D721Med (cell line): ENCODE measurements at regions not wholly inside any gene's neighbourhood (a gene's known extent, or its start where the extent isn't known, plus 50 kb on each side); places are given as distances from the start of the nearest gene placed in this dataset.

Source experiments
- DNase-seq: peaks from one replicate; pipeline ENCODE4 v3.0.0; 2011; ENCODE audit warnings: low spot score; ENCODE audit not compliant: insufficient read length
- FAIRE-seq: peaks from 2 replicates; lab custom pipeline; 2011; peaks lifted over from hg19 to GRCh38; lab: Jason Lieb, UNC
- TF ChIP-seq, protein P1 (sequence below): IDR thresholded peaks from 2 replicates; pipeline ENCODE4 v1.5.1; 2012; ENCODE audit warnings: mild to moderate bottlenecking, control low read depth; ENCODE audit not compliant: insufficient read depth; ENCODE audit errors: missing control alignments

DNA sequence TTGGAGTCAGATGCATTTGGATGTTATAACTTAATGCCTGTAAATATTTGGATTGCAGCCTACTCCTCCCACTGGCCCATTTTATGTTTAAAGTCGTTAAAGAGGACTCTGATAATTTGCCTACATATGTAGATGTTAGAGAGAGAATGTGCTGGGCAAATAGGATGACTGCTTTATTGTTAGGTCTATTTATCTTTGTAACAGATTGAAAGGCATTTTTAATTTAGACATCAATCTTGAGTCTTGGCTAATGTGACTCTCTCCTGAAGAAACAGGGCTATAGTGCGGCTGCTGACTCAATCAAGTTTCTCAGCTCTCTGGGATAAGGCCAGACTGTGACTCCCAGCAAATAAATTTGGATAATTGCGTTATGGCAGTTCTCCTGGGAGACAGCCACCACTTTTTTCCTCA lies 1101.4 kb downstream of the CBLN2 start:
- DNase-seq = no peak
- no peak for FAIRE-seq
- TF ChIP-seq, protein P1, sequence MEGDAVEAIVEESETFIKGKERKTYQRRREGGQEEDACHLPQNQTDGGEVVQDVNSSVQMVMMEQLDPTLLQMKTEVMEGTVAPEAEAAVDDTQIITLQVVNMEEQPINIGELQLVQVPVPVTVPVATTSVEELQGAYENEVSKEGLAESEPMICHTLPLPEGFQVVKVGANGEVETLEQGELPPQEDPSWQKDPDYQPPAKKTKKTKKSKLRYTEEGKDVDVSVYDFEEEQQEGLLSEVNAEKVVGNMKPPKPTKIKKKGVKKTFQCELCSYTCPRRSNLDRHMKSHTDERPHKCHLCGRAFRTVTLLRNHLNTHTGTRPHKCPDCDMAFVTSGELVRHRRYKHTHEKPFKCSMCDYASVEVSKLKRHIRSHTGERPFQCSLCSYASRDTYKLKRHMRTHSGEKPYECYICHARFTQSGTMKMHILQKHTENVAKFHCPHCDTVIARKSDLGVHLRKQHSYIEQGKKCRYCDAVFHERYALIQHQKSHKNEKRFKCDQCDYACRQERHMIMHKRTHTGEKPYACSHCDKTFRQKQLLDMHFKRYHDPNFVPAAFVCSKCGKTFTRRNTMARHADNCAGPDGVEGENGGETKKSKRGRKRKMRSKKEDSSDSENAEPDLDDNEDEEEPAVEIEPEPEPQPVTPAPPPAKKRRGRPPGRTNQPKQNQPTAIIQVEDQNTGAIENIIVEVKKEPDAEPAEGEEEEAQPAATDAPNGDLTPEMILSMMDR = no peak

DNA sequence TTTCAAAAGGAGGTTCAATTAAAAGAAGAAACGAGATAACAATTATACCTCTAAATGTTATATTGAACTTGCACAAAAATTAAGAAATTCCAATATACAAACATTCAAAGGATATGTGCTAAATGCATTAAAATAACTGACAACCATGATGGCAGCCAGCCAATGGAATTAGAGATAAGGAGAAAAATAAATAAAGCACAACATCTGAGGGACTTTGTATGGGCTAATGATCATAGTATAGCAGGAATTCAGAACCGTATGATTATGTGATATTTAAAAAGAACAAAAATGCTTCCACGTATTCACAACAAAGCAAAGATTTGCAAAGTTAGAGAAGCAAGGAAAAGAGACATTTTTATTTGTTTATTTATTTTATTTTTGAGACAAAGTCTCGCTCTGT lies 1103.0 kb downstream of the CBLN2 start:
- no peak for DNase-seq
- peak; percentile 86 for FAIRE-seq
- TF ChIP-seq, protein P1 = no peak

DNA sequence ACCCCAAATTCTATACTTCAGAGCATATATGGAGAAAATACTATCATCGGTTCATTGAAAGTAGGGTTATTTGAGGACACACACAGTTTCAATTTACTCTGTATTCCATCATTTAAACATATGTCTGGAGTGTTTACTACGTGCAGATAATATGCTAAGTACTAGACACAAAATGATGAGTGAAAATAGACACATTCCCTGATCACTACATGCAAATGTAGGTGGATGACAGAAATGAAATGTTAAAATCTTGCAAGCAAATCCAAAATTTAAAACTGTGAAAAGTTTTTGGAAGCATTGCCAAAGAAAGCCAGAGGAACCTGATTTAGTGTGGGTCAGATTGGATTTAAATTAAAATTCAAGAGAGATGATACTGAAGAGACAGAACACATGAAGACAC lies 1106.6 kb downstream of the CBLN2 start:
- FAIRE-seq (peak; percentile 93), DNase-seq (no peak)
- TF ChIP-seq, protein P1 = no peak

DNA sequence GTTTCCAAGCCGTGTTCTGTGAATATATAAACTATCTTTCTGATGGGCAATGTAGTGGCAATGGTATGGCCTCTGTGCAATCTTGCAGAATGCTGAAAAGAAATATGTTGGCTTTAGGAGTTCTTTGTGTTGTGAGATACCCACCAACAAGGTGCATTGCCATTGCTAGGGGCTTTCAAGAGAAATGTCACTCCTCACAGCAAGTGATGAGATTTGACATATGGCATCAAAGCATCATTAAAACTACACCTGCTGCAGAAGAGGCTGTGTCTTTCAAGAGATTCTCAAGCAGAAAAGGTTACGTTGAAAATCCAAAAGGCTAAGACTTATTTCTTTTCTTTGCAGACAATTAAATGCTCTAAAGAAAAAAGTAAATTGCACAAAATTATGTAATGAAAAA lies 1110.8 kb downstream of the CBLN2 start:
- FAIRE-seq (no peak), DNase-seq (no peak)
- TF ChIP-seq, protein P1 = no peak

DNA sequence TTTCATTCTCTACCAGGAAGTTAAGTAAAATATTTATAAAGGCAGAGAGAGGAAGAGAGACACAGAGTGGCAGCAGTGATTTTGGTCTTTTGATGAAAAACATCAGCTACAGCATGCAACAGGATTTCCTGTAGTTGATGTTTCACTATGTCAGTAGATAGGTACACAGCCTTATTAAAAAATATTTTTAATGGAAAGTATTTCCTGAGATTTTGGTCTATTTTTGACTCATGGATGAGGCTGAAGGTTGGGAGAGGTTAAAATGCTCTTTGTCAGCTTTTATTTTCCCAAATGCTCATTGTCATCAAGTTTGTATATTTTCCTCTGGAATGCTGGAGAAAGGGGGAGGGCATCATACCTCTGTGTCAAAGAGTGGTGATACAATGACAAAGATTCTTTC lies 1112.5 kb downstream of the CBLN2 start:
- no peak for FAIRE-seq
- no peak for DNase-seq
- TF ChIP-seq, protein P1 = no peak

DNA sequence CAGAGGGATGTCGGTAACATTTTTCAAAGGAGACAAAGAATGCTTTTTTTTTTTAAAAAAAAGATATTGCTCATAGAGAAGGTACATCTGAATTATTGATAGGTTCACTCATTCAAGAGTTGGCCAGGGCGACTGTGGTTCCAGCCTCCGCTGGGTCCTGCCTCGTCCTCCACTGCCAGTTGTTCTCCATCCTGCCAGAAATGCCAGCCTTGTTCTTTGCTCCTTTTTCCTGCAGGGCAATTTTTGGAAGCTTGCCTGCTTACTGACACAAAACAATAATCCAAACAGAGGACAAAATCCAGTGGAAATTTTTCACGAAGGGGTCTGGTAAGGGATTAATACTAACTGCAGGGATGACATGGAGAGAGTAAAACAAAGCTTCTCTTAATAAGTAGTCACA lies 1113.0 kb downstream of the CBLN2 start:
- TF ChIP-seq, protein P1 = no peak
- DNase-seq (no peak), FAIRE-seq (no peak)

DNA sequence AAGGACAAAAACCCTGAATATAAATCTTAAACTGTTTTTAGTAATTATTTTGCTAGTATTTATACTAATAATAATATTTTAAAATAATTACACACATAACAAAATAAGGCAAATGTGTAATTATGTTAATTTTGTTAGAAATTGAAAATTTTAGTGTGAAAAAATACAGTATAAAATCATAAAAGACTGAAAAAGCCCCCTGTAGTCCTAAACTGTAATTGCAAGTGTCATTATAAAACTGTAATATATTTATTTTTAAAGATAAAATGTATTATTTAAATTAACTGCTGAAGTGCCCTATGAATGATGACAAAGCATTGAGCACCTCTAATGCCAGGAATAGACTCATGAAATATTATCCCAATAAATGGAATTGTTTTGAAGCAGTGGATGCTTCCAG lies 1117.7 kb downstream of the CBLN2 start:
- FAIRE-seq (no peak), DNase-seq (no peak)
- TF ChIP-seq, protein P1 = no peak
